HG03066 (cell line): ENCODE measurements at regions not wholly inside any gene's neighbourhood (a gene's known extent, or its start where the extent isn't known, plus 50 kb on each side); places are given as distances from the start of the nearest gene placed in this dataset.
"Not testable (repeated sequence)": the region's sequence is repeated elsewhere in the genome, so short reads cannot be mapped to it uniquely, and the experiment has no call there.

Source experiments
- ATAC-seq: cut with Tn5 transposase; IDR thresholded peaks from one replicate; pipeline ENCODE4 v1.9.1; 2021; ENCODE audit warnings: low read depth; ENCODE audit not compliant: unreplicated experiment

GRCh38 chr10:108090476-108091215 is 926.1 kb upstream of the SORCS1 start:
- no peak for ATAC-seq

GRCh38 chr10:108086502-108086901 is 922.0 kb upstream of the SORCS1 start:
- ATAC-seq, result no peak

GRCh38 chr10:108082596-108082995 is 918.1 kb upstream of the SORCS1 start:
- no peak for ATAC-seq

GRCh38 chr10:108078263-108078662 is 913.8 kb upstream of the SORCS1 start:
- ATAC-seq, result no peak

GRCh38 chr10:108072466-108072865 is 908.0 kb upstream of the SORCS1 start:
- no peak for ATAC-seq

GRCh38 chr10:108070789-108071188 is 906.3 kb upstream of the SORCS1 start:
- ATAC-seq, result no peak

GRCh38 chr10:108069096-108069495 is 904.6 kb upstream of the SORCS1 start:
- no peak for ATAC-seq

- no peak for ATAC-seq
Measured at GRCh38 chr10:108064746-108065260, 900.3 kb upstream of the SORCS1 start.

GRCh38 chr10:108060246-108060645 is 895.7 kb upstream of the SORCS1 start:
- no peak for ATAC-seq

- no peak for ATAC-seq
Measured at GRCh38 chr10:108055506-108055905, 891.0 kb upstream of the SORCS1 start.

- no peak for ATAC-seq
Measured at GRCh38 chr10:108052981-108053380, 888.5 kb upstream of the SORCS1 start.

GRCh38 chr10:108051218-108051617 is 886.7 kb upstream of the SORCS1 start:
- no peak for ATAC-seq

- ATAC-seq, result no peak
Measured at GRCh38 chr10:108050626-108051025, 886.1 kb upstream of the SORCS1 start.

GRCh38 chr10:108049668-108050067 is 885.2 kb upstream of the SORCS1 start:
- no peak for ATAC-seq

- no peak for ATAC-seq
Measured at GRCh38 chr10:108048898-108049297, 884.4 kb upstream of the SORCS1 start.

- no peak for ATAC-seq
Measured at GRCh38 chr10:108039821-108040584, 875.5 kb upstream of the SORCS1 start.

GRCh38 chr10:108037061-108037460 is 872.6 kb upstream of the SORCS1 start:
- ATAC-seq, result no peak

- no peak for ATAC-seq
Measured at GRCh38 chr10:108036265-108036664, 871.8 kb upstream of the SORCS1 start.

GRCh38 chr10:108034829-108035228 is 870.3 kb upstream of the SORCS1 start:
- ATAC-seq, result no peak

GRCh38 chr10:108033518-108033917 is 869.0 kb upstream of the SORCS1 start:
- not testable (repeated sequence) for ATAC-seq

- no peak for ATAC-seq
Measured at GRCh38 chr10:108031505-108031904, 867.0 kb upstream of the SORCS1 start.

GRCh38 chr10:108014902-108015177 is 850.3 kb upstream of the SORCS1 start:
- ATAC-seq, result peak; percentile 79
